SJCRH30 (cell line): ENCODE measurements at regions not wholly inside any gene's neighbourhood (a gene's known extent, or its start where the extent isn't known, plus 50 kb on each side); places are given as distances from the start of the nearest gene placed in this dataset.

Experiments used
- DNase-seq, 2 experiments: peaks; one replicate each; pipeline ENCODE4 v3.0.0-alpha.2; 2015 to 2020
- H3K27ac ChIP-seq: fragments of 250-450 bp; sonication (Bioruptor Pico); 2 replicates; pipeline ENCODE4 v1.5.1; 2020; ENCODE audit warnings: mild to moderate bottlenecking, moderate library complexity
- H3K27me3 ChIP-seq: fragments of 250-450 bp; sonication (Bioruptor Pico); 2 replicates; pipeline ENCODE4 v1.5.1; 2020; ENCODE audit warnings: mild to moderate bottlenecking, moderate library complexity
- H3K36me3 ChIP-seq: fragments of 250-450 bp; sonication (Bioruptor Pico); 2 replicates; pipeline ENCODE4 v1.5.1; 2020; ENCODE audit warnings: mild to moderate bottlenecking, moderate library complexity
- H3K4me1 ChIP-seq: fragments of 250-450 bp; sonication (Bioruptor Pico); 2 replicates; pipeline ENCODE4 v1.5.1; 2020; ENCODE audit warnings: mild to moderate bottlenecking, moderate library complexity
- H3K4me3 ChIP-seq: fragments of 250-450 bp; sonication (Bioruptor Pico); 2 replicates; pipeline ENCODE4 v1.5.1; 2020; ENCODE audit warnings: mild to moderate bottlenecking, moderate library complexity
- H3K9me3 ChIP-seq: fragments of 250-450 bp; sonication (Bioruptor Pico); replicated peaks from 2 replicates; pipeline ENCODE4 v1.5.1; 2020; ENCODE audit warnings: mild to moderate bottlenecking, moderate library complexity

GRCh38 chr12:69019910-69020309 is 86.9 kb upstream of the CPM start:
- DNase-seq: no peak
- H3K4me1 ChIP-seq: no peaks in the 10 kb centered on the region
- no peaks in the 10 kb centered on the region; the same call in 1 of the 2 replicates for H3K9me3 ChIP-seq
- no peak overlapping the region for H3K4me3 ChIP-seq
- H3K27me3 ChIP-seq: no peaks in the 10 kb centered on the region
- no peak overlapping the region for H3K27ac ChIP-seq
- H3K36me3 ChIP-seq: no peaks in the 10 kb centered on the region

- no peaks in the 10 kb centered on the region; the same call in 1 of the 2 replicates for H3K9me3 ChIP-seq
- no peaks in the 10 kb centered on the region for H3K36me3 ChIP-seq
- H3K27ac ChIP-seq: no peak overlapping the region
- H3K4me3 ChIP-seq: no peak overlapping the region
- H3K27me3 ChIP-seq: no peaks in the 10 kb centered on the region
- no peak for DNase-seq
- H3K4me1 ChIP-seq: no peaks in the 10 kb centered on the region
These were observed 89.7 kb upstream of the CPM start for GRCh38 chr12:69022674-69023073.

GRCh38 chr12:69023840-69024239 is 90.9 kb upstream of the CPM start:
- H3K27ac ChIP-seq: no peak overlapping the region
- H3K4me1 ChIP-seq: no peaks in the 10 kb centered on the region
- H3K4me3 ChIP-seq: no peak overlapping the region
- H3K27me3 ChIP-seq: no peaks in the 10 kb centered on the region
- H3K36me3 ChIP-seq: no peaks in the 10 kb centered on the region
- DNase-seq: no peak
- no peaks in the 10 kb centered on the region; the same call in 1 of the 2 replicates for H3K9me3 ChIP-seq

GRCh38 chr12:69024413-69024812 is 91.4 kb upstream of the CPM start:
- no peak for DNase-seq
- Histone ChIP-seq H3K4me3 (no peak overlapping the region), H3K9me3 (no peaks in the 10 kb centered on the region; the same call in 1 of the 2 replicates), H3K36me3 (no peaks in the 10 kb centered on the region), H3K27me3 (no peaks in the 10 kb centered on the region), H3K4me1 (no peaks in the 10 kb centered on the region), H3K27ac (no peak overlapping the region)

GRCh38 chr12:69024907-69025306 is 91.9 kb upstream of the CPM start:
- Histone ChIP-seq H3K27me3 (no peaks in the 10 kb centered on the region), H3K27ac (no peak overlapping the region), H3K4me3 (no peak overlapping the region)

GRCh38 chr12:69026336-69026735 is 93.4 kb upstream of the CPM start:
- Histone ChIP-seq H3K4me3 (no peak overlapping the region), H3K27me3 (no peaks in the 10 kb centered on the region), H3K9me3 (no peaks in the 10 kb centered on the region), H3K36me3 (no peaks in the 10 kb centered on the region), H3K4me1 (peaks cover 5% of the 10 kb centered on the region), H3K27ac (no peak overlapping the region)
- DNase-seq: no peak

More at GRCh38 chr12:69024907-69025306, 91.9 kb upstream of the CPM start:
- peaks cover 2% of the 10 kb centered on the region for H3K4me1 ChIP-seq
- DNase-seq: no peak
- H3K36me3 ChIP-seq: no peaks in the 10 kb centered on the region
- no peaks in the 10 kb centered on the region; the same call in 1 of the 2 replicates for H3K9me3 ChIP-seq

GRCh38 chr12:69027411-69027881 is 94.5 kb upstream of the CPM start:
- peaks cover 5% of the 10 kb centered on the region for H3K4me1 ChIP-seq
- H3K9me3 ChIP-seq: no peaks in the 10 kb centered on the region
- no peaks in the 10 kb centered on the region for H3K27me3 ChIP-seq
- no peak for DNase-seq
- no peak overlapping the region for H3K4me3 ChIP-seq
- H3K27ac ChIP-seq: no peak overlapping the region
- no peaks in the 10 kb centered on the region for H3K36me3 ChIP-seq

- H3K9me3 ChIP-seq: no peaks in the 10 kb centered on the region
These were observed 96.2 kb upstream of the CPM start for GRCh38 chr12:69028941-69029729.

GRCh38 chr12:69030321-69030720 is 97.3 kb upstream of the CPM start:
- H3K36me3 ChIP-seq: no peaks in the 10 kb centered on the region
- no peak overlapping the region for H3K4me3 ChIP-seq
- no peaks in the 10 kb centered on the region for H3K27me3 ChIP-seq
- H3K4me1 ChIP-seq: peaks cover 5% of the 10 kb centered on the region
- H3K9me3 ChIP-seq: no peaks in the 10 kb centered on the region
- peak in 1 of 2 experiments; percentile 41 for DNase-seq
- H3K27ac ChIP-seq: no peak overlapping the region

More at GRCh38 chr12:69028941-69029729, 96.2 kb upstream of the CPM start:
- H3K36me3 ChIP-seq: no peaks in the 10 kb centered on the region
- no peaks in the 10 kb centered on the region for H3K27me3 ChIP-seq
- H3K4me1 ChIP-seq: peaks cover 5% of the 10 kb centered on the region
- no peak overlapping the region for H3K4me3 ChIP-seq
- H3K27ac ChIP-seq: no peak overlapping the region
- DNase-seq: no peak

- Histone ChIP-seq H3K4me1 (no peaks in the 10 kb centered on the region), H3K27me3 (no peaks in the 10 kb centered on the region), H3K9me3 (no peaks in the 10 kb centered on the region), H3K36me3 (no peaks in the 10 kb centered on the region), H3K4me3 (no peak overlapping the region), H3K27ac (no peak overlapping the region)
- no peak for DNase-seq
These were observed 103.6 kb upstream of the CPM start for GRCh38 chr12:69036533-69036932.

GRCh38 chr12:69036999-69037398 is 104.0 kb upstream of the CPM start:
- H3K36me3 ChIP-seq: no peaks in the 10 kb centered on the region
- H3K4me3 ChIP-seq: no peak overlapping the region
- no peaks in the 10 kb centered on the region for H3K4me1 ChIP-seq
- no peak for DNase-seq
- no peak overlapping the region for H3K27ac ChIP-seq
- no peaks in the 10 kb centered on the region for H3K27me3 ChIP-seq
- H3K9me3 ChIP-seq: no peaks in the 10 kb centered on the region

- Histone ChIP-seq H3K36me3 (no peaks in the 10 kb centered on the region), H3K4me3 (no peak overlapping the region), H3K27ac (no peak overlapping the region), H3K9me3 (no peaks in the 10 kb centered on the region), H3K4me1 (no peaks in the 10 kb centered on the region; the same call in 1 of the 2 replicates), H3K27me3 (no peaks in the 10 kb centered on the region)
- DNase-seq: no peak
These were observed 106.9 kb upstream of the CPM start for GRCh38 chr12:69039911-69040310.

- Histone ChIP-seq H3K27ac (no peak overlapping the region), H3K4me1 (peaks cover 20% of the 10 kb centered on the region), H3K4me3 (no peak overlapping the region), H3K36me3 (no peaks in the 10 kb centered on the region), H3K9me3 (no peaks in the 10 kb centered on the region), H3K27me3 (no peaks in the 10 kb centered on the region)
- no peak for DNase-seq
These were observed 109.6 kb upstream of the CPM start for GRCh38 chr12:69042557-69042956.

GRCh38 chr12:69042970-69043369 is 110.0 kb upstream of the CPM start:
- no peak for DNase-seq
- no peaks in the 10 kb centered on the region for H3K36me3 ChIP-seq
- H3K4me1 ChIP-seq: peaks cover 20% of the 10 kb centered on the region
- H3K4me3 ChIP-seq: no peak overlapping the region
- H3K9me3 ChIP-seq: no peaks in the 10 kb centered on the region
- no peaks in the 10 kb centered on the region for H3K27me3 ChIP-seq
- no peak overlapping the region for H3K27ac ChIP-seq

- no peak overlapping the region for H3K27ac ChIP-seq
These were observed 111.9 kb upstream of the CPM start for GRCh38 chr12:69044887-69045286.

GRCh38 chr12:69045430-69045829 is 112.5 kb upstream of the CPM start:
- no peak overlapping the region for H3K4me3 ChIP-seq
- H3K36me3 ChIP-seq: no peaks in the 10 kb centered on the region
- H3K27ac ChIP-seq: no peak overlapping the region
- no peaks in the 10 kb centered on the region for H3K9me3 ChIP-seq
- no peaks in the 10 kb centered on the region for H3K27me3 ChIP-seq
- peaks cover 20% of the 10 kb centered on the region for H3K4me1 ChIP-seq
- DNase-seq: no peak

More at GRCh38 chr12:69044887-69045286, 111.9 kb upstream of the CPM start:
- Histone ChIP-seq H3K9me3 (no peaks in the 10 kb centered on the region), H3K27me3 (no peaks in the 10 kb centered on the region), H3K36me3 (no peaks in the 10 kb centered on the region), H3K4me1 (peaks cover 20% of the 10 kb centered on the region), H3K4me3 (no peak overlapping the region)
- DNase-seq: no peak
